Mammary epithelial cell (primary cell): ENCODE measurements at regions not wholly inside any gene's neighbourhood (a gene's known extent, or its start where the extent isn't known, plus 50 kb on each side); places are given as distances from the start of the nearest gene placed in this dataset.

Experiments used
- EZH2 ChIP-seq: IDR thresholded peaks from 2 replicates; pipeline ENCODE4 v1.6.1; 2012; ENCODE audit warnings: low read length, inconsistent platforms, borderline replicate concordance
- TF ChIP-seq, protein P1 (sequence below), 2 donors: IDR thresholded peaks in 1 of 2; conservative IDR thresholded peaks in 1 of 2; 2 replicates each; pipeline ENCODE4 v1.5.1; 2011 to 2012; ENCODE audit warnings: inconsistent platforms in 2 of 2, low read length in 2 of 2, mild to moderate bottlenecking in 2 of 2, control low read depth in 1 of 2, low read depth in 1 of 2; ENCODE audit not compliant: insufficient read depth in 1 of 2; ENCODE audit errors: extremely low read depth in 1 of 2

DNA sequence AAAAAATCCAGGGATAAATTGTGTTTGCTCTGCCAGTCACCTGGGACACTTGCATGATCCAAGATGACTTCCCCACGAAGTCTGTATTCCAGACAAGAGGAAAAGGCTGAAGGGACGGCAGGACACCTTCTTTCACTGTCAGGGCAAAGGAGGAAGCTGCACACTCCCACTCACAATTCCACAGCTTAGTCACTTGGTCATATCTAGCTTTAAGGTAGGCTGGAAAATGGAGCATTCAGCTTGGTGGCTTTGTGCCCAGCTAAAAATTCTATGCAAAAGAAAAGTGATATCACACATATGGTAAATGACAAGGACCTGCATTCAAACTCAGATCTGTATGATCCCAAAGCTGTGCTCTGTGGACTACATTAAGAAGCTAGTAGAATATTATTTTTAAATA lies 109.2 kb upstream of the TPM1 start:
- TF ChIP-seq, protein P1, sequence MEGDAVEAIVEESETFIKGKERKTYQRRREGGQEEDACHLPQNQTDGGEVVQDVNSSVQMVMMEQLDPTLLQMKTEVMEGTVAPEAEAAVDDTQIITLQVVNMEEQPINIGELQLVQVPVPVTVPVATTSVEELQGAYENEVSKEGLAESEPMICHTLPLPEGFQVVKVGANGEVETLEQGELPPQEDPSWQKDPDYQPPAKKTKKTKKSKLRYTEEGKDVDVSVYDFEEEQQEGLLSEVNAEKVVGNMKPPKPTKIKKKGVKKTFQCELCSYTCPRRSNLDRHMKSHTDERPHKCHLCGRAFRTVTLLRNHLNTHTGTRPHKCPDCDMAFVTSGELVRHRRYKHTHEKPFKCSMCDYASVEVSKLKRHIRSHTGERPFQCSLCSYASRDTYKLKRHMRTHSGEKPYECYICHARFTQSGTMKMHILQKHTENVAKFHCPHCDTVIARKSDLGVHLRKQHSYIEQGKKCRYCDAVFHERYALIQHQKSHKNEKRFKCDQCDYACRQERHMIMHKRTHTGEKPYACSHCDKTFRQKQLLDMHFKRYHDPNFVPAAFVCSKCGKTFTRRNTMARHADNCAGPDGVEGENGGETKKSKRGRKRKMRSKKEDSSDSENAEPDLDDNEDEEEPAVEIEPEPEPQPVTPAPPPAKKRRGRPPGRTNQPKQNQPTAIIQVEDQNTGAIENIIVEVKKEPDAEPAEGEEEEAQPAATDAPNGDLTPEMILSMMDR (conservative IDR thresholded peaks at IDR 0.05 in 1 of 2, IDR thresholded peaks at IDR 0.05 in 1 of 2; ENCODE audit: extremely low read depth in 1 of 2, insufficient read depth in 1 of 2, low read depth in 1 of 2, low read length in 2 of 2), result no peak
- TF ChIP-seq EZH2, result no peak
